BLaER1 treated with 17β-estradiol and CSF1 and Interleukin-3, amounts not matched to agents 10 nM and 100 nM (cell line): ENCODE measurements at regions not wholly inside any gene's neighbourhood (a gene's known extent, or its start where the extent isn't known, plus 50 kb on each side); places are given as distances from the start of the nearest gene placed in this dataset.
"Not testable (repeated sequence)": the region's sequence is repeated elsewhere in the genome, so short reads cannot be mapped to it uniquely, and the experiment has no call there.

ENCODE experiments used
- H3K27ac ChIP-seq, 11 experiments: shearing (Covaris generic); formaldehyde crosslinking; 2 replicates each; pipeline ENCODE4 v1.8.1; 2022
- H3K27me3 ChIP-seq, 11 experiments: shearing (Covaris generic); formaldehyde crosslinking; 2 replicates each; pipeline ENCODE4 v1.8.1; 2022
- H3K36me3 ChIP-seq, 11 experiments: shearing (Covaris generic); formaldehyde crosslinking; 2 replicates each; pipeline ENCODE4 v1.8.1; 2022
- H3K4me1 ChIP-seq, 10 experiments: shearing (Covaris generic); formaldehyde crosslinking; 2 replicates each; pipeline ENCODE4 v1.8.1; 2022
- H3K4me2 ChIP-seq, 11 experiments: shearing (Covaris generic); formaldehyde crosslinking; 2 replicates each; pipeline ENCODE4 v1.8.1; 2022
- H3K4me3 ChIP-seq, 10 experiments: shearing (Covaris generic); formaldehyde crosslinking; 2 replicates each; pipeline ENCODE4 v1.8.1; 2022
- H3K9ac ChIP-seq, 11 experiments: shearing (Covaris generic); formaldehyde crosslinking; 2 replicates each; pipeline ENCODE4 v1.8.1; 2022
- H3K9me3 ChIP-seq, 11 experiments: shearing (Covaris generic); formaldehyde crosslinking; replicated peaks in 1 of 11; 2 replicates each; pipeline ENCODE4 v1.8.1; 2022
- H4K20me1 ChIP-seq, 11 experiments: shearing (Covaris generic); formaldehyde crosslinking; 2 replicates each; pipeline ENCODE4 v1.8.1; 2022
- Cebpa-rat ChIP-seq, 11 experiments: shearing (Covaris generic); IDR thresholded peaks; 2 replicates each; pipeline ENCODE4 v1.8.1; 2022

DNA sequence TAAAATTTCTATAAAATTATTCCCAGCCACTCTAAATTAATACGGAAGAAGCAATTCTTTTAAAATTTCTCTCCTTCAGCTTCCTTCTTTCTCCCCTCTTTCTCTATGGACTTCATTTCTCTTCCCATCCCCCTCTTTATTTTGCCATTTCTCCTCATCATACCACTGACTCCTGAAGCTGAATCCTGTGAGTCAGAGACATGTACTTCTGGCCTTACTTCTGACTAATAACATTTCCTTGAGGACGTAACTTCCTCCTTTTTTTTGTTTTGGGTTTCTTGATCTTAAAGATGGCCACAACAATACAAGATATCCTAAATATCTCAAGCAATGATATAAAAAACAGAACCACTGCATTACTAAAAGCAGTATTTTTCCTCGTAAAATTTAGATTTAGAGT, 63.6 kb upstream of the DENND1B start:
- no peaks in the 10 kb centered on the region for H3K27me3 ChIP-seq
- peak overlapping the region in 3 of 11 experiments; percentile 59 to 64 (median 63); a peak in 6 of 22 replicates for H3K9ac ChIP-seq
- H3K36me3 ChIP-seq = no peaks in the 10 kb centered on the region
- H3K4me1 ChIP-seq = peaks cover 0 to 59% (median 28%) of the 10 kb centered on the region in 10 experiments; a peak in 14 of 20 replicates
- H3K27ac ChIP-seq = peak overlapping the region in 9 of 11 experiments; percentile 22 to 89 (median 59); a peak in 16 of 22 replicates
- H3K9me3 ChIP-seq = no peaks in the 10 kb centered on the region; a peak in 1 of 22 replicates
- no peak overlapping the region for H3K4me3 ChIP-seq
- H3K4me2 ChIP-seq = peak overlapping the region in 6 of 11 experiments; percentile 36 to 81 (median 70); a peak in 11 of 22 replicates
- no peak for TF ChIP-seq Cebpa-rat (IDR thresholded peaks at IDR 0.05)
- no peaks in the 10 kb centered on the region for H4K20me1 ChIP-seq

DNA sequence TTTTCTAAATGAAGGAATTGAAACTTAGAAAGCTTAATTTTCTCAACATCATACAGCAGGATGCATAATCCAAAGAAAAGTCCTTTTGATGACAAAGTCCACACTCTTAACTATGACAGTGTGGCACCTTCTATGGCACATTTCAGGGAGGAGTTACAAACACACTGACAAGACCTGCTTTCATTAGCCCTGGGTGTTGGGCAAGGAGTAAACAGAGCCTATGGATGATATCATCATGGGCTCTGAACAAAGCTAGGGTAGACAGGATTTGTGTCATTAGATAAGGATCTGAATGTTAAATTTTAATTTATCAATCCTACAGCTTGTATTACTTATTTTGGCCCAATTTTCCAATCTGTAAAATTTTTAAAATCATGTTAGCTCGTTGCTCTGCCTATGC, 62.6 kb upstream of the DENND1B start:
- Histone ChIP-seq H4K20me1 (no peaks in the 10 kb centered on the region), H3K36me3 (no peaks in the 10 kb centered on the region), H3K4me1 (peaks cover 0 to 50% (median 28%) of the 10 kb centered on the region in 10 experiments; a peak in 14 of 20 replicates), H3K4me2 (peak overlapping the region in 6 of 11 experiments; percentile 33 to 81 (median 70); a peak in 9 of 22 replicates), H3K9ac (peak overlapping the region in 1 of 11 experiments; percentile 63; a peak in 1 of 22 replicates), H3K9me3 (no peaks in the 10 kb centered on the region; a peak in 1 of 22 replicates), H3K27me3 (no peaks in the 10 kb centered on the region), H3K27ac (peak overlapping the region in 6 of 11 experiments; percentile 57 to 89 (median 80); a peak in 11 of 22 replicates), H3K4me3 (no peak overlapping the region)
- TF ChIP-seq Cebpa-rat (IDR thresholded peaks at IDR 0.05) = no peak

GRCh38 chr1:197836356-197836755, 61.1 kb upstream of the DENND1B start:
- not testable (repeated sequence) for H3K36me3 ChIP-seq, H3K27ac ChIP-seq, H3K9me3 ChIP-seq, H3K4me2 ChIP-seq, H3K4me3 ChIP-seq, H3K9ac ChIP-seq, H3K27me3 ChIP-seq, H4K20me1 ChIP-seq
- H3K4me1 ChIP-seq = peaks cover 0 to 35% (median 15%) of the 10 kb centered on the region in 10 experiments; a peak in 14 of 20 replicates

DNA sequence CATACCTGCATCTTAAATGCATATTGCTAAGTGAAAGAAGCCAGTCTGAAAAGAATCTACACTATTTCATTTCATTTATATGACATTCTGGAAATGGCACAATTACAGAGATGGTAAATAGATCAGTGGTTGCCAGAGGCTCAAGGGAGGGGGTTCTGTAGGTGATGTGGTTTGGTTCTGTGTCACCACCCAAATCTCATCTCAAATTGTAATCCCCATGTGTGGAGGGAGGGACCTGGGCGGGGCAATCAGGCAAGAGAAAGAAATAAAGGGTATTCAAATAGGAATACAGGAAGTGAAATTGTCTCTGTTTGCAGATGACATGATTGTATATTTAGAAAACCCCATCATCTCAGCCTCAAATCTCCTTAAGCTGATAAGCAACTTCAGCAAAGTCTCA, 53.7 kb upstream of the DENND1B start:
- H3K4me1 ChIP-seq, H3K9me3 ChIP-seq, H3K4me2 ChIP-seq, H3K9ac ChIP-seq, H4K20me1 ChIP-seq, H3K27me3 ChIP-seq, H3K36me3 ChIP-seq, H3K27ac ChIP-seq, H3K4me3 ChIP-seq: not testable (repeated sequence)

DNA sequence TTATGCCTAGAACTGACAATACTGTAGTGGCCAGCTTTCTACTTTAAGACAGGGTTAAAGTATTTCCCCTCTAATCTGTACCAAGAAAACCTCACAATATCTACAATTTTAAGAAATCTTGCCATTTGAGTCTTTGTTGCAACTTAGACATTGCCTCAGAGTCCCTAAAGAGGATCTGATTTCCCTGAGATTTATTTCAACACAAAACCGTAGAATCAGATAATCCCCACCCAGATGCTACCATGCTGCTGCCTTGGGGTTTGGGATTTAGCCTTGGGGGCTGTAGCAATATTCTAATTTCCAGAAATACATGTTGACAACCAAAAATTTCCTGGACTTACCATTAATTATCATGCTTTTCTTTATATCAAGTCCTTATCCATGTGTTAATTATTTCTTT, 50.3 kb upstream of the DENND1B start:
- H3K4me2 ChIP-seq = no peak overlapping the region
- H3K9me3 ChIP-seq = no peaks in the 10 kb centered on the region
- no peaks in the 10 kb centered on the region for H4K20me1 ChIP-seq
- TF ChIP-seq Cebpa-rat (IDR thresholded peaks at IDR 0.05) = no peak
- H3K4me3 ChIP-seq = no peak overlapping the region
- no peaks in the 10 kb centered on the region for H3K27me3 ChIP-seq
- H3K36me3 ChIP-seq = no peaks in the 10 kb centered on the region
- no peak overlapping the region for H3K27ac ChIP-seq
- H3K4me1 ChIP-seq = peaks cover 0 to 9% (median 0%) of the 10 kb centered on the region in 10 experiments; a peak in 1 of 20 replicates
- no peak overlapping the region for H3K9ac ChIP-seq
